ENCODE measurements at regions not wholly inside any gene's neighbourhood (a gene's known extent, or its start where the extent isn't known, plus 50 kb on each side); places are given as distances from the start of the nearest gene placed in this dataset.

GRCh38 chr19:31533114-31533513 lies 183.9 kb upstream of the TSHZ3 start:
- TF ChIP-seq POLR2AphosphoS5 (IDR thresholded peaks at IDR 0.05; ENCODE audit: insufficient read depth in 1 of 2, low read depth in 1 of 2) (no peak), POLR2A (IDR thresholded peaks at IDR 0.05) (no peak), CTCF (IDR thresholded peaks at IDR 0.05) (no peak)
- Histone ChIP-seq H3K36me3 (no peaks in the 10 kb centered on the region), H3K4me1 (no peaks in the 10 kb centered on the region), H3K27me3 (no peaks in the 10 kb centered on the region), H3K9me3 (no peaks in the 10 kb centered on the region), H3K4me3 (no peak overlapping the region), H3K27ac (no peak overlapping the region)
- intact Hi-C loops (cut with DNase I): no loop called here
- DNase-seq (ENCODE audit: extremely low spot score in 2 of 2): peak in 1 of 2 donors; percentile 40

- Histone ChIP-seq H3K9me3 (no peaks in the 10 kb centered on the region), H3K27ac (no peak overlapping the region), H3K4me3 (no peak overlapping the region), H3K27me3 (no peaks in the 10 kb centered on the region), H3K36me3 (no peaks in the 10 kb centered on the region), H3K4me1 (no peaks in the 10 kb centered on the region)
- no peak for DNase-seq (ENCODE audit: extremely low spot score in 2 of 2)
- intact Hi-C loops (cut with DNase I): no loop called here
- TF ChIP-seq POLR2AphosphoS5 (IDR thresholded peaks at IDR 0.05; ENCODE audit: insufficient read depth in 1 of 2, low read depth in 1 of 2): no peak
- no peak for TF ChIP-seq CTCF (IDR thresholded peaks at IDR 0.05)
- no peak for TF ChIP-seq POLR2A (IDR thresholded peaks at IDR 0.05)
Measured at GRCh38 chr19:31534231-31534630, 185.0 kb upstream of the TSHZ3 start.

GRCh38 chr19:31534786-31535657 lies 185.8 kb upstream of the TSHZ3 start:
- H3K4me3 ChIP-seq: no peak overlapping the region
- H3K36me3 ChIP-seq: no peaks in the 10 kb centered on the region
- H3K27ac ChIP-seq: no peak overlapping the region
- H3K4me1 ChIP-seq: no peaks in the 10 kb centered on the region
- peak; percentile 14 to 34 for DNase-seq (ENCODE audit: extremely low spot score in 2 of 2)
- no peaks in the 10 kb centered on the region for H3K9me3 ChIP-seq
- no peak for TF ChIP-seq POLR2A (IDR thresholded peaks at IDR 0.05)
- no peak for TF ChIP-seq CTCF (IDR thresholded peaks at IDR 0.05)
- TF ChIP-seq POLR2AphosphoS5 (IDR thresholded peaks at IDR 0.05; ENCODE audit: insufficient read depth in 1 of 2, low read depth in 1 of 2): no peak
- intact Hi-C loops (cut with DNase I): no loop called here
- H3K27me3 ChIP-seq: no peaks in the 10 kb centered on the region

GRCh38 chr19:31535691-31536460 lies 186.6 kb upstream of the TSHZ3 start:
- intact Hi-C loops (cut with DNase I): no loop called here
- peak; percentile 75 to 82 for DNase-seq (ENCODE audit: extremely low spot score in 2 of 2)

More at GRCh38 chr19:31535691-31536460, 186.6 kb upstream of the TSHZ3 start:
- Histone ChIP-seq H3K36me3 (no peaks in the 10 kb centered on the region), H3K27me3 (no peaks in the 10 kb centered on the region), H3K27ac (no peak overlapping the region), H3K4me1 (no peaks in the 10 kb centered on the region), H3K4me3 (no peak overlapping the region), H3K9me3 (no peaks in the 10 kb centered on the region)
- TF ChIP-seq POLR2AphosphoS5 (IDR thresholded peaks at IDR 0.05; ENCODE audit: insufficient read depth in 1 of 2, low read depth in 1 of 2) (no peak), POLR2A (IDR thresholded peaks at IDR 0.05) (no peak), CTCF (IDR thresholded peaks at IDR 0.05) (no peak)
